Trophoblast cell (in vitro differentiated cells and primary cell): ENCODE measurements at regions not wholly inside any gene's neighbourhood (a gene's known extent, or its start where the extent isn't known, plus 50 kb on each side); places are given as distances from the start of the nearest gene placed in this dataset.

Source experiments
- DNase-seq, 2 donors: peaks; one replicate each; pipeline ENCODE4 v3.0.0-alpha.2; 2016
- H2AFZ ChIP-seq: 2 replicates; pipeline ENCODE4 v1.6.1; 2013; ENCODE audit warnings: low read length, moderate library complexity, mild to moderate bottlenecking; ENCODE audit not compliant: insufficient read depth, poor library complexity
- H2AK5ac ChIP-seq: 2 replicates; pipeline ENCODE4 v1.6.1; 2013; ENCODE audit warnings: mild to moderate bottlenecking, low read length
- H2BK120ac ChIP-seq: 2 replicates; pipeline ENCODE4 v1.6.1; 2013; ENCODE audit warnings: low read length, mild to moderate bottlenecking, moderate library complexity; ENCODE audit not compliant: insufficient read depth, poor library complexity
- H2BK12ac ChIP-seq: 2 replicates; pipeline ENCODE4 v1.6.1; 2013; ENCODE audit warnings: mild to moderate bottlenecking, low read length, moderate library complexity
- H2BK5ac ChIP-seq: 2 replicates; pipeline ENCODE4 v1.6.1; 2013; ENCODE audit warnings: low read length, low read depth, moderate library complexity, mild to moderate bottlenecking; ENCODE audit not compliant: poor library complexity
- H3K14ac ChIP-seq: 2 replicates; pipeline ENCODE4 v1.6.1; 2013; ENCODE audit warnings: mild to moderate bottlenecking, low read length
- H3K18ac ChIP-seq: 2 replicates; pipeline ENCODE4 v1.6.1; 2013; ENCODE audit warnings: mild to moderate bottlenecking, low read length
- H3K23ac ChIP-seq: 2 replicates; pipeline ENCODE4 v1.6.1; 2013; ENCODE audit warnings: low read length
- H3K27ac ChIP-seq: 2 replicates; pipeline ENCODE4 v1.5.1; 2013; ENCODE audit warnings: low read depth, mild to moderate bottlenecking, inconsistent platforms, low read length, moderate library complexity
- H3K27me3 ChIP-seq: 2 replicates; pipeline ENCODE4 v1.6.1; 2013; ENCODE audit warnings: inconsistent platforms, mild to moderate bottlenecking, low read length, moderate library complexity; ENCODE audit not compliant: insufficient read depth
- H3K36me3 ChIP-seq, 2 experiments: 1 replicate in 1 of 2; 2 replicates in 1 of 2; pipeline ENCODE4 v1.6.1; 2013; ENCODE audit warnings: low read length in 2 of 2, mild to moderate bottlenecking in 2 of 2, moderate library complexity in 1 of 2; ENCODE audit not compliant: insufficient read depth in 2 of 2, control insufficient read depth in 1 of 2
- H3K4ac ChIP-seq: 2 replicates; pipeline ENCODE4 v1.6.1; 2013; ENCODE audit warnings: low read depth, mild to moderate bottlenecking, low read length, moderate library complexity
- H3K4me1 ChIP-seq, 2 experiments: 1 replicate in 1 of 2; 2 replicates in 1 of 2; pipeline ENCODE4 v1.6.1; 2013; ENCODE audit warnings: low read length in 2 of 2, mild to moderate bottlenecking in 2 of 2, moderate library complexity in 1 of 2; ENCODE audit not compliant: insufficient read depth in 2 of 2, control insufficient read depth in 1 of 2
- H3K4me2 ChIP-seq: 2 replicates; pipeline ENCODE4 v1.6.1; 2013; ENCODE audit warnings: inconsistent platforms, mild to moderate bottlenecking, low read length, moderate library complexity
- H3K4me3 ChIP-seq: 2 replicates; pipeline ENCODE4 v1.5.1; 2013; ENCODE audit warnings: mild to moderate bottlenecking, low read depth, low read length, inconsistent platforms
- H3K79me1 ChIP-seq: one replicate; pipeline ENCODE4 v1.6.1; 2013; ENCODE audit warnings: low read length
- H3K79me2 ChIP-seq: 2 replicates; pipeline ENCODE4 v1.6.1; 2013; ENCODE audit warnings: low read length, mild to moderate bottlenecking; ENCODE audit not compliant: control insufficient read depth, insufficient read depth, poor library complexity
- H3K9ac ChIP-seq: 2 replicates; pipeline ENCODE4 v1.6.1; 2013; ENCODE audit warnings: mild to moderate bottlenecking, low read length
- H3K9me3 ChIP-seq: 2 replicates; pipeline ENCODE4 v1.6.1; 2013; ENCODE audit warnings: low read depth, mild to moderate bottlenecking, control low read depth, inconsistent platforms, low read length; ENCODE audit not compliant: insufficient read depth
- H4K12ac ChIP-seq: 2 replicates; pipeline ENCODE4 v1.6.1; 2013; ENCODE audit warnings: low read depth, mild to moderate bottlenecking, low read length, moderate library complexity
- H4K8ac ChIP-seq: 2 replicates; pipeline ENCODE4 v1.6.1; 2013; ENCODE audit warnings: low read depth, mild to moderate bottlenecking, low read length, moderate library complexity
- H4K91ac ChIP-seq: one replicate; pipeline ENCODE4 v1.6.1; 2013; ENCODE audit warnings: low read depth, mild to moderate bottlenecking, low read length, moderate library complexity
- WGBS: extraction: QIAGEN DNeasy Blood & Tissue Kit; methylation state at CpG from one replicate; pipeline ENCODE4 v1.1.7; 2013; ENCODE audit warnings: missing lambda C conversion rate; ENCODE audit not compliant: insufficient read length, insufficient coverage; ENCODE audit errors: extremely low coverage; 5-methylcytosine and 5-hydroxymethylcytosine counted together

DNA sequence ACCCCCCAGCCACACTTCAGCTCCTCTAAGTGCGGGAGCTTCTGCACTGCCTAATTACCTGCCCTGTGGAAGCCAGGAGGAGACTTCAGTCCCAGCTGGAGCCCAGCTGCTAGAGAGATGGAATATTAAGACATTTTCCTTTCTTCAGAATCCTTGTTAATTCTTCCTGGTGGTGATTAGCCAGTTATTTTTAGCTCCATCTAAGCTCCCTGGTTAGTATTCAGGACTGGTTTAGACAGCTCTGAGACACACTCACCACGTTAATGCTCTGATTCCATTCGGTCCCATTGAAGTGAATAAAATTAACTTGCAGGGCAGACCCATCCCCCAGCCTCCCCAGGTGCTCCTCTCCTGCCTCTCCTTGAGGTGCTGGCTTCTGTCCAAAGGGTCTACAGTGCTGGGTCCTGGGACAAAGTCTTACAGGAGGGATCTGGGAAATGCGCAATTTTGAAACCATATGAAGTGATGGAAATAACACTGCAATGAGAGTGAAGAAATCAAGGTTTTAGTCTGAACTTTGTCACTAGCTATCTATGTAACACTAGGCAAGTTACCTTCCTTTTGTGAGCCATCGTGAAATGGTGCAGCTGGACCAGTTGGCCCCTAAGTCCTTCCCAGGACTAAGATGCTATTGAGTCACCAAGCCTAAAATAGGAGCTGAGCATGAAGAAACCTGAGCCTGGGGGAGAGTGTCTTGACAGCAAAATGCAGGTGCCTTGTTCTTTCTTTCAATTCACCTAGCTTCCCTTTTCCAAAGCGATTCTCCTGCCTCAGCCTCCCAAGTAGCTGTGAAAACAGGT lies 117.4 kb upstream of the ATP1A1 start:
- no peak overlapping the region for H3K23ac ChIP-seq
- H3K9ac ChIP-seq, result no peak overlapping the region
- no peaks in the 10 kb centered on the region for H3K4me1 ChIP-seq
- H3K4ac ChIP-seq, result no peak overlapping the region
- no peaks in the 10 kb centered on the region for H3K9me3 ChIP-seq
- H3K14ac ChIP-seq, result no peak overlapping the region
- no peak overlapping the region for H3K27ac ChIP-seq
- no peak overlapping the region for H4K91ac ChIP-seq
- H3K79me2 ChIP-seq, result no peaks in the 10 kb centered on the region
- H3K4me3 ChIP-seq, result no peak overlapping the region
- no peak overlapping the region for H2AFZ ChIP-seq
- no peak overlapping the region for H2BK5ac ChIP-seq
- H3K27me3 ChIP-seq, result no peaks in the 10 kb centered on the region
- H3K18ac ChIP-seq, result no peak overlapping the region
- H3K4me2 ChIP-seq, result no peak overlapping the region
- no peaks in the 10 kb centered on the region for H3K79me1 ChIP-seq
- H2BK120ac ChIP-seq, result no peak overlapping the region
- H2AK5ac ChIP-seq, result no peak overlapping the region
- no peak overlapping the region for H4K12ac ChIP-seq
- WGBS, result no CpG with 5 or more reads among the region's 6 CpGs
- no peaks in the 10 kb centered on the region for H3K36me3 ChIP-seq
- H2BK12ac ChIP-seq, result no peak overlapping the region
- DNase-seq, result no peak
- no peak overlapping the region for H4K8ac ChIP-seq

DNA sequence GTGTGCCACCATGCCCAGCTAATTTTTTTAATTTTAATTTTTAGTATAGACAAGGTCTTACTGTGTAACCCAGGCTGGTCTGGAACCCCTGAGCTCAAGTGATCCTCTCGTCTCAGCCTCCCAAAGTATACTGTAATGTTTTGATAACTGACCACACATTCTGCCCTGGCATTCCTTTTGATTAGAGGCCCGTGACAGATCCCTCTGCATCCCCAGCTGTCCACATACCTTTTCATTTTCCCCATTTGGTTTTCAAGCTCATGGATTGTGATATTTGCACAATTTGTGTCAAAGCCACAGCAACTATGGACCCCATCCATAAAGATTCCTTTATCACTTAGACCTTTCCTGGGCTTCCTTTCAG lies 116.8 kb upstream of the ATP1A1 start:
- DNase-seq, result no peak
- Histone ChIP-seq H2BK120ac (no peak overlapping the region), H4K8ac (no peak overlapping the region), H2AK5ac (no peak overlapping the region), H3K4me3 (no peak overlapping the region), H3K27ac (no peak overlapping the region), H3K14ac (no peak overlapping the region), H3K27me3 (no peaks in the 10 kb centered on the region), H3K4ac (no peak overlapping the region), H3K36me3 (no peaks in the 10 kb centered on the region), H2BK5ac (no peak overlapping the region), H3K79me2 (no peaks in the 10 kb centered on the region), H4K91ac (no peak overlapping the region), H3K18ac (no peak overlapping the region), H3K9me3 (no peaks in the 10 kb centered on the region), H2AFZ (no peak overlapping the region), H3K4me1 (no peaks in the 10 kb centered on the region), H3K23ac (no peak overlapping the region), H3K9ac (no peak overlapping the region), H3K79me1 (no peaks in the 10 kb centered on the region), H2BK12ac (no peak overlapping the region), H4K12ac (no peak overlapping the region), H3K4me2 (no peak overlapping the region)
- WGBS, result no CpG with 5 or more reads among the region's 2 CpGs

DNA sequence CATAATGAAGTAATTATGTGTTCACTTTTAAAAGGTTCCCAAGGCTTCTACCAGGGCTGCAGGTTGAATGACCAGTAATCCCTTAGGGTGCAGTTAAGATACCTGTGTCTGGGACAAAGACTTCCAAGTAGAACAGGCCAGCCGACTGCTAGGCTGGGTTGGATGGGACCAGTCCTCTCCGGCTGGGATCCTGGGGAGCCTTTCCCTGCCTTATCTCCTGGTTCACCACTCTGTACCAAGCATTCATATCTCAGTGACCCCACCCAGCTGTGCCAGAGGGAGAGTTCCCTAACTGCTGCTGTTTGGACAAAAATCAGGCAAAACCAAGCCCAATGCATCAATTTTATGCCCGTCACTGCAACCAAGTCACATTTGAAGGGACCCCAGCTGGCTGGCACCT lies 116.2 kb upstream of the ATP1A1 start:
- H2AFZ ChIP-seq, result no peak overlapping the region
- no peak overlapping the region for H3K18ac ChIP-seq
- H3K9me3 ChIP-seq, result no peaks in the 10 kb centered on the region
- no peak overlapping the region for H3K4me2 ChIP-seq
- no peak overlapping the region for H3K4me3 ChIP-seq
- H3K4me1 ChIP-seq, result no peaks in the 10 kb centered on the region
- no peak overlapping the region for H3K27ac ChIP-seq
- H3K9ac ChIP-seq, result no peak overlapping the region
- no peaks in the 10 kb centered on the region for H3K36me3 ChIP-seq
- no peaks in the 10 kb centered on the region for H3K79me1 ChIP-seq
- no peak overlapping the region for H2BK120ac ChIP-seq
- H3K79me2 ChIP-seq, result no peaks in the 10 kb centered on the region
- WGBS, result no CpG with 5 or more reads among the region's 3 CpGs
- H2AK5ac ChIP-seq, result no peak overlapping the region
- H3K14ac ChIP-seq, result no peak overlapping the region
- H3K23ac ChIP-seq, result no peak overlapping the region
- no peak overlapping the region for H2BK5ac ChIP-seq
- no peak overlapping the region for H4K91ac ChIP-seq
- no peak for DNase-seq
- no peak overlapping the region for H4K12ac ChIP-seq
- no peak overlapping the region for H2BK12ac ChIP-seq
- H3K4ac ChIP-seq, result no peak overlapping the region
- H3K27me3 ChIP-seq, result no peaks in the 10 kb centered on the region
- H4K8ac ChIP-seq, result no peak overlapping the region

DNA sequence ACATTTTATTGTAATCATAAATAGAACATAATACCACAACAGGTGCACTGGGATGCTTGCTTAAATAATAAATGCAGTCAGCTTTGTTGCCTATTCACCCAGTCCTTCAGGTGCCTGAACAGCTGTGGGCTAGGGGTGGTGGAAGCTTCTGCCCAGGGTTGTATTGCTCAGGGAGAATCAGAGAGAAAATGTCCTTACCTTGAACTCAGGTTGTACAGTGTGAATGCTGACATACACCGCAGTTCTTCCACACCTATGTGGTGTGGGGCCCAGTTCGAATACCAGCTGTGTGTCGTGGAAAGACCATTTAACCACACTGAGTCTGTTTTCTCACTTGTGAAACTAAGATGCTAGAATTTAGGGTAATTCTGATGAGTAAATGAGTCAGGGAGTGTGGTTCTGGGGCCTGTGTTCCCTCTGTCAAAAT lies 115.7 kb upstream of the ATP1A1 start:
- WGBS, result no CpG with 5 or more reads among the region's 3 CpGs

More for the DNA sequence above, 115.7 kb upstream of the ATP1A1 start:
- Histone ChIP-seq H3K18ac (no peak overlapping the region), H3K9ac (no peak overlapping the region), H2AK5ac (no peak overlapping the region), H4K12ac (no peak overlapping the region), H3K4me3 (no peak overlapping the region), H3K23ac (no peak overlapping the region), H2AFZ (no peak overlapping the region), H2BK5ac (no peak overlapping the region), H2BK12ac (no peak overlapping the region), H3K79me2 (no peaks in the 10 kb centered on the region), H4K91ac (no peak overlapping the region), H3K4ac (no peak overlapping the region), H2BK120ac (no peak overlapping the region), H3K27me3 (no peaks in the 10 kb centered on the region), H3K4me2 (no peak overlapping the region), H3K36me3 (no peaks in the 10 kb centered on the region), H3K9me3 (no peaks in the 10 kb centered on the region), H4K8ac (no peak overlapping the region), H3K27ac (no peak overlapping the region), H3K4me1 (no peaks in the 10 kb centered on the region), H3K79me1 (no peaks in the 10 kb centered on the region), H3K14ac (no peak overlapping the region)
- no peak for DNase-seq
